ENCODE measurements at regions not wholly inside any gene's neighbourhood (a gene's known extent, or its start where the extent isn't known, plus 50 kb on each side); places are given as distances from the start of the nearest gene placed in this dataset.

DNA sequence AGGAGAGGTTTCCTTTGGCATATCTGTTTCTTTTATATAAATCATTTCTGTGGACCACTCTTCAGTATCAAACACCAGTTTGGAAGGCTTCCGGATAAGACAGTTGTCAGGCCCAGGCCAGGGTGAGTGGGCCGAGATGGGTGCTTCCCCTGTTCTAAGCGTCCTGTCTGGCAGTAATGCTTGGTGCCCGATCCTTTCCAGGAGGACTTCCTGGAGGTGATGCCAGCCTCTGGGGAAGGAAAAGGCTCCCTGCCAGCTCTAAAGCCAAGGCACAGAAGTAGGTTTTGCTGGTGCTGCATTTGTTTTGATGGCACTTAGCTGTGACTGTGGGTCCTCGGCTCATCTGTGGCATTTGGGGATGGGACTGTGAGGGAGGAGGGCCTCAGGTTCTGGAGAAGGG is 124.4 kb upstream of the RTL1 start:
- intact Hi-C loops (cut with micrococcal nuclease; ENCODE audit: unreplicated experiment), result no loop called here
- WGBS (ENCODE audit: low lambda C conversion rate), result 33% methylated on average over 5 of the region's 5 CpGs
- Histone ChIP-seq H3K9me3 (ENCODE audit: low read length) (no peaks in the 10 kb centered on the region), H3K4me1 (ENCODE audit: insufficient read depth, low read length) (no peaks in the 10 kb centered on the region), H4K20me1 (ENCODE audit: insufficient read depth, low read length) (peaks cover 9% of the 10 kb centered on the region; the same call in 1 of the 2 replicates), H3K9ac (ENCODE audit: insufficient read depth, low read depth, low read length) (no peak overlapping the region), H3K27me3 (ENCODE audit: control insufficient read depth in 1 of 2, insufficient read depth in 2 of 2, low read length in 2 of 2) (peaks cover 13 to 98% of the 10 kb centered on the region in 2 experiments), H3K79me2 (ENCODE audit: insufficient read depth, low read length) (no peaks in the 10 kb centered on the region), H3K4me3 (replicated peaks in 1 of 3; ENCODE audit: insufficient read depth in 1 of 3, low read depth in 2 of 3, low read length in 3 of 3) (no peak overlapping the region), H2AFZ (ENCODE audit: low read length) (no peak overlapping the region), H3K27ac (ENCODE audit: extremely low read length, insufficient read depth, low read length) (no peak overlapping the region), H3K36me3 (replicated peaks in 1 of 2; ENCODE audit: control insufficient read depth in 1 of 2, insufficient read depth in 2 of 2, low read length in 2 of 2) (no peaks in the 10 kb centered on the region), H3K4me2 (ENCODE audit: low read depth, low read length) (no peak overlapping the region)
- ChIA-PET CTCF (ENCODE audit: low intra/inter-chr PET ratio, low total read pairs) (no interaction called here), POLR2A (no interaction called here)
- no TSS peak for BruUV-seq (replicated peaks)
- ATAC-seq (no peak), DNase-seq (ENCODE audit: low spot score) (no peak), FAIRE-seq (no peak)
- no peak for TF ChIP-seq FOXK1 (CRISPR knock-in tag; IDR thresholded peaks at IDR 0.05; ENCODE audit: borderline replicate concordance, low read depth)
- in situ Hi-C loops (cut with HindIII; ENCODE audit: extremely low pct_ligation_motif_present, low pct_unique_long_range_greater_than_20kb), result no loop called here

DNA sequence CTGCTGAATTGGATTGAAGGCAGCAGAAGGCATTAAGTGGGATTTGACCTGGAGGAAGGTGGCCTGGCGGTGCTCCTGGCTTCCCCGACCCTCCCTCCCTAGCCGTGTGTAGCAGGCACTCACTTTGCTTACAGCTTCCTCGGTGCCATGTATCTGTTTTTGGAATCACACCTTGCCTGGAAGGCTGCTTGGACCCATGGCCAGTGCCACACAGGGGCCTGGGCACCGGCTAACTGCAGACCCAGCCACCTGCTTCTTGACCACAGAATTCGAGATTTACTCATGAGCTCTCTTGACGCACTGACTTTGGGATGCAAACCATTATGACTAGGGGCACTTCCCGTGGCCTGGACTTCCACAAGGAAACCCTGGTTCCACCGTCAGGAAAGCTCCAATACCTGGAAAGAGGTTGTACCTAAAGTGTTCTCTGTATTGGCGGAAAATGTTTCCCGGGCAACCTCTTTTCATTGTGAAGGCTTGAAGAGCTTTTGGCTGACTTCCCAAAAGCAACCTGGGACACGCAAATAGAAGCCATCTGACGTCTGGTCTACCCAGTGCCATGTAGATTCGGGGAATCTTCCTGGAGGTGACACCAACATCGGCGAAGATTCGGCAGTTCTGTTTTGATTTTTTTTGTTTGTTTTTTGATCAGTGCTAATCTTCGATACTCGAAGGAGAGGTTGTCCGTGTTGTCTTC is 125.6 kb upstream of the RTL1 start:
- WGBS (ENCODE audit: low lambda C conversion rate), result 45% methylated on average over 19 of the region's 20 CpGs
- TF ChIP-seq, protein P1, sequence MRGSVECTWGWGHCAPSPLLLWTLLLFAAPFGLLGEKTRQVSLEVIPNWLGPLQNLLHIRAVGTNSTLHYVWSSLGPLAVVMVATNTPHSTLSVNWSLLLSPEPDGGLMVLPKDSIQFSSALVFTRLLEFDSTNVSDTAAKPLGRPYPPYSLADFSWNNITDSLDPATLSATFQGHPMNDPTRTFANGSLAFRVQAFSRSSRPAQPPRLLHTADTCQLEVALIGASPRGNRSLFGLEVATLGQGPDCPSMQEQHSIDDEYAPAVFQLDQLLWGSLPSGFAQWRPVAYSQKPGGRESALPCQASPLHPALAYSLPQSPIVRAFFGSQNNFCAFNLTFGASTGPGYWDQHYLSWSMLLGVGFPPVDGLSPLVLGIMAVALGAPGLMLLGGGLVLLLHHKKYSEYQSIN (CRISPR knock-in tag; IDR thresholded peaks at IDR 0.05; ENCODE audit: borderline replicate concordance), result no peak
- TF ChIP-seq FLYWCH1 (CRISPR knock-in tag; IDR thresholded peaks at IDR 0.05) (no peak), PITX1 (CRISPR knock-in tag; IDR thresholded peaks at IDR 0.05) (no peak)
- TF ChIP-seq, protein P2, sequence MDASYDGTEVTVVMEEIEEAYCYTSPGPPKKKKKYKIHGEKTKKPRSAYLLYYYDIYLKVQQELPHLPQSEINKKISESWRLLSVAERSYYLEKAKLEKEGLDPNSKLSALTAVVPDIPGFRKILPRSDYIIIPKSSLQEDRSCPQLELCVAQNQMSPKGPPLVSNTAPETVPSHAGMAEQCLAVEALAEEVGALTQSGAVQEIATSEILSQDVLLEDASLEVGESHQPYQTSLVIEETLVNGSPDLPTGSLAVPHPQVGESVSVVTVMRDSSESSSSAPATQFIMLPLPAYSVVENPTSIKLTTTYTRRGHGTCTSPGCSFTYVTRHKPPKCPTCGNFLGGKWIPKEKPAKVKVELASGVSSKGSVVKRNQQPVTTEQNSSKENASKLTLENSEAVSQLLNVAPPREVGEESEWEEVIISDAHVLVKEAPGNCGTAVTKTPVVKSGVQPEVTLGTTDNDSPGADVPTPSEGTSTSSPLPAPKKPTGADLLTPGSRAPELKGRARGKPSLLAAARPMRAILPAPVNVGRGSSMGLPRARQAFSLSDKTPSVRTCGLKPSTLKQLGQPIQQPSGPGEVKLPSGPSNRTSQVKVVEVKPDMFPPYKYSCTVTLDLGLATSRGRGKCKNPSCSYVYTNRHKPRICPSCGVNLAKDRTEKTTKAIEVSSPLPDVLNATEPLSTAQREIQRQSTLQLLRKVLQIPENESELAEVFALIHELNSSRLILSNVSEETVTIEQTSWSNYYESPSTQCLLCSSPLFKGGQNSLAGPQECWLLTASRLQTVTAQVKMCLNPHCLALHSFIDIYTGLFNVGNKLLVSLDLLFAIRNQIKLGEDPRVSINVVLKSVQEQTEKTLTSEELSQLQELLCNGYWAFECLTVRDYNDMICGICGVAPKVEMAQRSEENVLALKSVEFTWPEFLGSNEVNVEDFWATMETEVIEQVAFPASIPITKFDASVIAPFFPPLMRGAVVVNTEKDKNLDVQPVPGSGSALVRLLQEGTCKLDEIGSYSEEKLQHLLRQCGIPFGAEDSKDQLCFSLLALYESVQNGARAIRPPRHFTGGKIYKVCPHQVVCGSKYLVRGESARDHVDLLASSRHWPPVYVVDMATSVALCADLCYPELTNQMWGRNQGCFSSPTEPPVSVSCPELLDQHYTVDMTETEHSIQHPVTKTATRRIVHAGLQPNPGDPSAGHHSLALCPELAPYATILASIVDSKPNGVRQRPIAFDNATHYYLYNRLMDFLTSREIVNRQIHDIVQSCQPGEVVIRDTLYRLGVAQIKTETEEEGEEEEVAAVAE (CRISPR knock-in tag; IDR thresholded peaks at IDR 0.05; ENCODE audit: borderline replicate concordance), result no peak
- TF ChIP-seq, protein P3, sequence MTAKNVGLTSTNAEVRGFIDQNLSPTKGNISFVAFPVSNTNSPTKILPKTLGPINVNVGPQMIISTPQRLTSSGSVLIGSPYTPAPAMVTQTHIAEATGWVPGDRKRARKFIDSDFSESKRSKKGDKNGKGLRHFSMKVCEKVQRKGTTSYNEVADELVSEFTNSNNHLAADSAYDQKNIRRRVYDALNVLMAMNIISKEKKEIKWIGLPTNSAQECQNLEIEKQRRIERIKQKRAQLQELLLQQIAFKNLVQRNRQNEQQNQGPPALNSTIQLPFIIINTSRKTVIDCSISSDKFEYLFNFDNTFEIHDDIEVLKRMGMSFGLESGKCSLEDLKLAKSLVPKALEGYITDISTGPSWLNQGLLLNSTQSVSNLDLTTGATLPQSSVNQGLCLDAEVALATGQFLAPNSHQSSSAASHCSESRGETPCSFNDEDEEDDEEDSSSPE (CRISPR knock-in tag; IDR thresholded peaks at IDR 0.05), result no peak

More for the DNA sequence above, 125.6 kb upstream of the RTL1 start:
- no peaks in the 10 kb centered on the region for H3K79me2 ChIP-seq (ENCODE audit: insufficient read depth, low read length)
- FAIRE-seq (no peak), DNase-seq (ENCODE audit: low spot score) (no peak), ATAC-seq (no peak)
- H3K4me3 ChIP-seq (replicated peaks in 1 of 3; ENCODE audit: insufficient read depth in 1 of 3, low read depth in 2 of 3, low read length in 3 of 3), result no peak overlapping the region
- no TSS peak for BruUV-seq (replicated peaks)
- H3K27me3 ChIP-seq (ENCODE audit: control insufficient read depth in 1 of 2, insufficient read depth in 2 of 2, low read length in 2 of 2), result peaks cover 16 to 98% of the 10 kb centered on the region in 2 experiments
- H3K9me3 ChIP-seq (ENCODE audit: low read length), result no peaks in the 10 kb centered on the region
- peaks cover 11% of the 10 kb centered on the region; the same call in 1 of the 2 replicates for H4K20me1 ChIP-seq (ENCODE audit: insufficient read depth, low read length)
- H3K36me3 ChIP-seq (replicated peaks in 1 of 2; ENCODE audit: control insufficient read depth in 1 of 2, insufficient read depth in 2 of 2, low read length in 2 of 2), result no peaks in the 10 kb centered on the region
- H3K9ac ChIP-seq (ENCODE audit: insufficient read depth, low read depth, low read length), result no peak overlapping the region
- no peak overlapping the region for H2AFZ ChIP-seq (ENCODE audit: low read length)
- intact Hi-C loops (cut with micrococcal nuclease; ENCODE audit: unreplicated experiment), result no loop called here
- H3K4me1 ChIP-seq (ENCODE audit: insufficient read depth, low read length), result no peaks in the 10 kb centered on the region
- ChIA-PET CTCF (ENCODE audit: low intra/inter-chr PET ratio, low total read pairs) (no interaction called here), POLR2A (no interaction called here)
- in situ Hi-C loops (cut with HindIII; ENCODE audit: extremely low pct_ligation_motif_present, low pct_unique_long_range_greater_than_20kb), result no loop called here
- no peak overlapping the region for H3K4me2 ChIP-seq (ENCODE audit: low read depth, low read length)
- no peak overlapping the region for H3K27ac ChIP-seq (ENCODE audit: extremely low read length, insufficient read depth, low read length)
